Suppressor macrophage treated with lipopolysaccharide for 1 hour (primary cell): ENCODE measurements at regions not wholly inside any gene's neighbourhood (a gene's known extent, or its start where the extent isn't known, plus 50 kb on each side); places are given as distances from the start of the nearest gene placed in this dataset.

Experiments used
- DNase-seq, 3 donors: peaks; one replicate each; pipeline ENCODE4 v3.0.0-alpha.2; 2020 to 2022

DNA sequence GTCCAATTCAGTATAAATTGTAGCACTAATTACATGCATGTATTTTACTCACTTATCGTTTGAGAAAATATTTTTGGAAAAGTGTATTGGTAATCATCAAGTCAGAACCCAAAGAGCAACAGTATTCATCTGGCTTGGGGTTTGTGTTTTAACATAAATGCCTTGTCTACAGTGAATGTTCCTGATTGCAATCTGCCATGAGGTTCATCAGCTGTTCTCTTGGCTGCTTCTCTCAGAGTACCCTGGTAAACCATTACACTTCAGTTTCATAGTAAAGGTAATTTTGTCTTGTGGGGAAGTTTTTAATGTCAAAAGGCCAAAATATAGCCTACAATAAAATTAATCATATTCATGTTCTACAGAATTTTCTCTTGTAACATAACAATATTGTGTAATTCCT lies 150.3 kb downstream of the IFI44 start:
- DNase-seq: no peak

DNA sequence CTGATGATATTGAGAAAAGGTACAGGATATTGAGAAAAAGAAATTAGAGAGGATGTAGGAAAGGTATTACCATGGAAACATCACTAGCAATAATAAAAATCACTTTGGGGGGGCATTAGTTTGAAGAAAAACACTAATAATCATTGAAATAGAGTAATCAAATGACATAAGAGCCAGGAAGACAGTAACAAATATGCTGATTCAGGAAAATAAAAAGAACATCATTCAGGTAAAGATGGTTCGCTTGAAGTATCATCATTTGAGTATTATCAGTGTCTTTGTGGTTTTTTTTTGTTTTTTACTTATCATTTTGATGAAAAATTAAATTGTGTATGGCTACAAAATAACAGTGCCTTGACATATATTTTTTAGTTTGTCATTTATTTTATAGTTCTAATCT lies 164.5 kb downstream of the IFI44 start:
- DNase-seq: no peak

DNA sequence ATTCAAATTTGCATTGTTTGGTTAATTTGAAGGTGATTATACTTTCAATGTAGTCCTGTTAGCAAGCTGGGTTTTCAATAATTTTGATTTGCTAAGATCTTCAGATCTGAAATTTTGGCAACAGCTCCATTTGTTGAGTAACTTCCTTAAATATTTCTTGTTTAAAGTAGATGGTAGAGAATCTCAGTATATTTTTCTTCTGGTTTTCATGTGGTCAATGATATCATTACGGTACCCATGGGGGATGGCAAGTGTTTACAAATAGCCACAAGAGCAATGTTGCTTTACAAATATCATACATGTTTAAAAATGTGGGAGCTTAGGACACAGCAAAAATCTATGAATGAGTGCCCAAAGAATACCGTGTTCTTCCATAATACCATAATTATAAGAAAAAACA lies 175.9 kb downstream of the IFI44 start:
- no peak for DNase-seq

DNA sequence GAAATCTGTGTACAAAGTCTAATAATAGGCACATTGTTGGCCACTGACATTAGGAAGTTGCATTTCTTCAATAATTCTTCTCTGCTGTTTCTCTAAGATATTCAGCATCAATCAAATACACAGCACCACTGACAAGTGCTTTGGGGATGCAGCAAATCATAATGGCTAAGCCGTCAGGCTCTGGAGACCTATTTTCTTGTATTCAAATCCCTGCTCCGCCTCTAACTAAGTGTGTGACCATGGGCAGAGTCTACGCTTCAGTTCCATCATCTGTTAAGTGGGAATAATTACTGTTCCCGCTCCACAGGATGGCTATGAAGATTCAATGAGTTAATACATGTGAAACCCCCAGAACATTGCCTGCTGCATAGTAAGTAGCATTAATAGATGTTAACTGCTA lies 176.9 kb downstream of the ADGRL4 start:
- DNase-seq: no peak

DNA sequence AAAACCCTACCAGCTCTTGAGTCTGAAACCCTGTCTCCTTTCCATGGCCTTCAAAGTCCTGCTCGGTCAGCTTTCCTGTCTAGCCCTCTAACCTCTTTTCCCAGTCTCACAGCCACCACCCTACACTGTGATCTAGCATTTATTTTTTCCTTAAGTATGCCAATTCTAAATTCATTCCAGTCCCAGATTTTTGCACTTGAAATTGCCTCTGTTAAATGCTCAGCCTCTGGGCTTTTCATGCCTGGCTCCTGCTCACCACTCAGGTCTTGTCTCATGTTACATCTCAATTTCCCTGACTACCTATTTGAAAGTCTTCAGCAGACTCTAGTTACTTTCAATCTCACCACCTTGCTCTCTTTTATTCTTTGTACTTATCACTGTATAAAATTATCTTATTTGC lies 176.2 kb downstream of the ADGRL4 start:
- DNase-seq: no peak

DNA sequence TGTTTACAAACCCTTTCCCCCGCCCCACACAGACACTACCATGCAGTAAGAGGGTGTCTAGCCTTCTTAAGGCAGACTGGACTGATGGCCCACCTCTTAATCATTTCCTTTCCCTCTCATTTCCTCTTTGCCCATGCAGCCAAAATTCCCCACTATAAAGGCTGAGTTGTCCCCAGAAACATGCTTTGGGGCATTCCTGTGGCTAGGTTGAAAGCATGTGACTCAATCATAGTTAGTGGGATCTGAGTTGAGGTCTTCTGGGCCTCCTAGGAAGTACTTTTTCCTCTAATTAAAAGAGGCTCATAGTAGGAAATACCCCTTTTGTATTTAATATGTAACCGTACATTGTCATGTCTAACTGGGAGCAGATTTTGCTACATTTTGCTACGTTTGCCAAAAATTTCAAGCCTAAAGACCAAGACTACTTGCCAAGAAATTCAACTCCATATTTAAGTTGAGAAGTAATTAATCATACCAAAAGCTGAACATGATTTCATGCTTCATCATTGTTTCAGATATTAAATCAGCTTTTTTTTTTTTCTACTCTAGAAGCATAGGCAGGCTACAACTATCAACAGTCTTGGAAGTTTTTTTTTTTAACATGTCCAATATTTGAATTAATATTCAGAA lies 174.7 kb downstream of the ADGRL4 start:
- peak; percentile 32 to 55 (median 44) for DNase-seq

DNA sequence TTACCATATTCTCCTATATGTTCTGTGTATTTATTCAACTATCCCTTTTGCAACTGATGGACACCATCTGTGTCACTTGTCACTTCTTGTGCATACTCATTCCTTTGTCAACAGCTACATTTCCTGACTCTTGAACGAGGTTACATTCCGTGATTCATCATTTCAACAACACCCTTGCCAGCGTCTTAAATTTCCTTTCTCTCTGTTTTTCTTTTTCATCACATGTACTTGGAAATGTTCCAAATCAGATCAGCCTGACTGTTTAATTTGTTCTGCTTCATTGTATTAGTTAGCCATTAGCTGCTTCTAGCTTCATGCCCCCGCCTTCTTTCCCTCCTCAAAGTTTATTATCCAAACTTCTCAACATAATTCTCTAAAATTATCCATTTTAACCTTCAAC lies 173.0 kb downstream of the ADGRL4 start:
- peak; percentile 2 to 32 (median 12) for DNase-seq

DNA sequence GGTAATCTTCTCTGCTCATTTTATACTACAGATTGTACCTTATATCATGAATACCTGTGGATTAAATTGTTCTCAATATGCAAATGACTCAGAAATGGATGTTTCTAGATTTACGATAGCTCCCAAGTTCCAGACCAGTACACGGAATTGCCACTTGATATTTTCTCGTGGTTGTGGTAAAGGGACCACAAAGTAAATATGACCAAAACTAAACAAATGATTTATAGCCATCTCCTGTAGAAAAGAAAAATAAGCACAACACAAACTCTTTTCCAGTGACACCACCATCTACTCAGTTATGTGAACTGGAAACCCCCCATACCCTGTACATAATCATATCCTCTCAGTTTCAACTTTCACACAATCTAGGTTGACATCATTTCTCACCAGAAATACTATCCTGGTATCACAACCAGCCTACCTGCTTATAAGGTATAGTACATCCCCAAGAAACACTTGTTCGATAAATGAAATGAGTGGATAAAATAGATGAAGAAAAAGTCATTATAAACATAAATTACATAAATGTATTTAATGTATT lies 172.3 kb downstream of the ADGRL4 start:
- DNase-seq: no peak

DNA sequence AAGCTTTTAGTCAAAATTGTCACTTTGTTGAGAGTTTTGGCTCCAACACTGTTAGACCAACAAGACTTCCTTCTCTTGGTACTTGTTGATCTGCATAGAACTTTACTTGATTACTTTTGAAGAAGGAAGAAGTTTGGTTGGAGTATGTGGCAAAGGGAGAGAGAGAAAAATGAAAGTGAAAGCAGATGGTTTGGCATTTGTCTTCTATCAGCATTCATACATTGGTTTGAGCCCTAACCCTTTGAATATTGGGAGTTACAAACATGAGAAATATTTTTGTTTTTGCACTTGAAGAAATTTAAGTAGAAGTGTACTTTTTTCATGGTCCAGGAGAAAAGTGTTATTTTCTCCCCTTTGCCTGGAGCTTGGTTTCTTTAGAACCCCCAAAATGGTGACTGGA lies 169.8 kb downstream of the ADGRL4 start:
- peak; percentile 10 to 30 (median 11) for DNase-seq

DNA sequence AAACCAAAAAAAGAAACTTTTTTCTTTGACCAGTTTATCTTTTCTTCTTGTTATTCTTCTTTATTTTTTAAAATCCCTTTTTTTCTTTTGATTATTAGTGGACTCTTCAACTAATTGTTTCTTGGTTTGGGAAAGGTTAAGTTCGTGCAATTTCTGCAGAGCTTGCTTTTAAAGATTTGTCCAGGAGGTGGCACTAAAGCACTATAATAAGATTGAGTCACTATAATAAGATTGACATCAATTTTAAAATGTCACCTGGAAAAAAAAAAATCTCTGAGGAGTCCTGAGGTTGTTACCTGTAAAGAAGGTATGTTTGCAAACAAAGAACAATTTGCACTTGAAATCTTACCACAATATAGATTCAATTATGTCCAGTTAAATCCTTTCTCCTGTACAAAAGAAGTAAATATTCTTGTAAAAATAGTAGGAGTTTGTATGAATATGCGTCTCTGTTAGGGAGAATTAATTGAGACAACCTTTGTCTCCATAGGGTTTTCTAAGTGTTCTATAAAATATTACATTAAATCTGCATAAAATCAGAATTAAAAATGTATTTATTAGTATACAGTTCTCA lies 166.7 kb downstream of the ADGRL4 start:
- DNase-seq: peak; percentile 63 to 66 (median 64)
